ENCODE measurements at regions not wholly inside any gene's neighbourhood (a gene's known extent, or its start where the extent isn't known, plus 50 kb on each side); places are given as distances from the start of the nearest gene placed in this dataset.
"Not testable (repeated sequence)": the region's sequence is repeated elsewhere in the genome, so short reads cannot be mapped to it uniquely, and the experiment has no call there.

DNA sequence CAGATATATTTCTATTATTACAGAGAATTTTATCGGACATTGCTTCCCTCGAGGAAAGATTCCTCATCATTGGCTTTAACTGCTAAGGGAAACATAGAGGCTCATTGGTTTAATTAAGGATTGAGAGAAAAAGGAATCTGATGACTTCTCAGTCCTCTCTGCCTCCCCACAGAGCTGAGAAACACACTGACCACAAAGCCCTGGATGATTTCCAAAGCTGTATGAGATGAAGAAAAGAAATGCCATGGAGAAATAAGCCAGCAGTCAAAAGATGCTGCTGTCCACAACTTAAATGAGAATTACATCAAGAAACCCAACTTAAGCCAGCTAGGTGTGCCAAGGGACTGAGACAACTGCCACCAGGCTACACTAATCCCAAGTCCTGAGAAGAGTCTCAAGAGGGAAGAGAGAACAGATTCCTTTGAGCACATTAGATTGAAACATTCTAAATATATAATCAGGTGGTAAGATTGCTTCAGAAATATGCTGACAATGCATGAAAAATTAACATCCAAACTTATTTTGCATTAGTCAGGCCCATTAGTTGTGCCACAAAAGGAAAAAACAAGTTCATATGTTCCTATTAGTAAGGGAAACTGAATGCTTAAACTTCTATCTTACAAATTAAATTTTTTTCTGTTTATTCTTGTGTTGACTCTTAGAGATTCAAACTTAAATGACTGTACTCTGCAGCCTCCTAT lies 308.1 kb upstream of the CYRIA start:
- FAIRE-seq (no peak), DNase-seq (ENCODE audit: low read depth) (no peak)
- H3K27me3 ChIP-seq (ENCODE audit: control insufficient read depth, insufficient read depth, low read length) = no peaks in the 10 kb centered on the region
- TF ChIP-seq, protein P1, sequence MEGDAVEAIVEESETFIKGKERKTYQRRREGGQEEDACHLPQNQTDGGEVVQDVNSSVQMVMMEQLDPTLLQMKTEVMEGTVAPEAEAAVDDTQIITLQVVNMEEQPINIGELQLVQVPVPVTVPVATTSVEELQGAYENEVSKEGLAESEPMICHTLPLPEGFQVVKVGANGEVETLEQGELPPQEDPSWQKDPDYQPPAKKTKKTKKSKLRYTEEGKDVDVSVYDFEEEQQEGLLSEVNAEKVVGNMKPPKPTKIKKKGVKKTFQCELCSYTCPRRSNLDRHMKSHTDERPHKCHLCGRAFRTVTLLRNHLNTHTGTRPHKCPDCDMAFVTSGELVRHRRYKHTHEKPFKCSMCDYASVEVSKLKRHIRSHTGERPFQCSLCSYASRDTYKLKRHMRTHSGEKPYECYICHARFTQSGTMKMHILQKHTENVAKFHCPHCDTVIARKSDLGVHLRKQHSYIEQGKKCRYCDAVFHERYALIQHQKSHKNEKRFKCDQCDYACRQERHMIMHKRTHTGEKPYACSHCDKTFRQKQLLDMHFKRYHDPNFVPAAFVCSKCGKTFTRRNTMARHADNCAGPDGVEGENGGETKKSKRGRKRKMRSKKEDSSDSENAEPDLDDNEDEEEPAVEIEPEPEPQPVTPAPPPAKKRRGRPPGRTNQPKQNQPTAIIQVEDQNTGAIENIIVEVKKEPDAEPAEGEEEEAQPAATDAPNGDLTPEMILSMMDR (IDR thresholded peaks at IDR 0.05; ENCODE audit: insufficient read depth, low read length, severe bottlenecking) = no peak
- no peak overlapping the region for H3K4me3 ChIP-seq (ENCODE audit: low read depth, low read length)
- H3K36me3 ChIP-seq (ENCODE audit: control insufficient read depth, insufficient read depth, low read length) = no peaks in the 10 kb centered on the region

DNA sequence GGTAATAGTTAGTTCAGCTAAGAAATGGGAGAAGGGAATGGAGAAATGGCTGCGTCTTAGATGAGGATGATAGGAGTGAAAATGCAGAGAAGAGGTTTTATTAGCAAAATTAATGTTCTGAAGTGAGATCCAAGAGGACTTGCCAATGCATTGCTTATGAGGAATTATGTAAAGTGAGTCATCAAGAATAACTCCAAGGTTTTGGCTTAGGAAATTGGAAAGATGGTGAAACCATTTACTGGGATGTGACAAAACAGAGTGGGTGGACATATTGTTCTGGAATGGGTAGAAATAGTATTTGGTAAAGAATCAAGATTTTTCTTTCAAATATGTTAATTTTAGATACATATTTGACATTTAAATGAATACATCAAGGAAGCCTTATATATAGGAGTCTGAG lies 306.6 kb upstream of the CYRIA start:
- Histone ChIP-seq H3K36me3 (ENCODE audit: control insufficient read depth, insufficient read depth, low read length) (no peaks in the 10 kb centered on the region), H3K27me3 (ENCODE audit: control insufficient read depth, insufficient read depth, low read length) (no peaks in the 10 kb centered on the region), H3K4me3 (ENCODE audit: low read depth, low read length) (no peak overlapping the region)
- DNase-seq (ENCODE audit: low read depth) (peak; percentile 51), FAIRE-seq (no peak)
- TF ChIP-seq, protein P1 (IDR thresholded peaks at IDR 0.05; ENCODE audit: insufficient read depth, low read length, severe bottlenecking) = no peak

DNA sequence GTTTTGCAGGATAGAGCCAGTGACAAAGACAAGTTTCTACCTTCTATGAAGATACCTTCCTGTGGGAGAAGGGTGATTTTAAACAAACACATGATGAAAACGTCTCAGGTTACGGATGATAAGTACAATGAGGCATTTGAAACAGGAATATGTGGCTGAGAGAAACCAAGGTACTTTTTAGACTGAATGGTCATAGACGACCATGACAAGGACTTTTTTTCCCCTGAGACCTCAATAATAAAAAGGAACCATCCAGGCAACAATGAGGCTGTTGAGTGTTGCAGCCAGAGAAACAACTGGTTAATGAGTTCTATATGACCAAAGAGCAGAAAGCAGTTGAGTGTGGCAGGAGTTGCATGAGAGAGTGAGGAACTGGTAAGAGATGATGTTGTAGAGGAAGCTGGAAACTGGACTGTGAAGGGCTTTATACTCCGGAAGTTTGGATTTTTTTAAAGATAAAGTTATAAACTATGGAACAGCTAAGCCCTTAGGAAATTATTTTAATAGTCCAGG lies 306.1 kb upstream of the CYRIA start:
- DNase-seq (ENCODE audit: low read depth) = peak; percentile 10

DNA sequence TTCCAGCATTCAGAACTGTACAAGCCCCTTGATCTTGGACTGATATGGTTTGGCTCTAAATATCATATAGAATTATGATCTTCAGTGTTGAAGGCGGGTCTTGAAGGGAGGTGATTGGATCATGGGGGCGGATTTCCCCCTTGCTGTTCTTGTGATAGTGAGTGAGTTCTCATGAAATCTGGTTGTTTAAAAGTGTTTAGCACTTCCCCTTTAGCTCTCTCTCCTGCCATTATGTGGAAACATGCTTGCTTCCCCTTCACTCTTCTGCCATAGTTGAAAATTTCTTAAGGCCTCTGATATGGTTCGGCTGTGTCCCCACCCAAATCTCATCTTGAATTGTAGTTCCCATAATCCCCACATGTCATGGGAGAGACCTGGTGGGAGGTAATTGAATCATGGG lies 305.3 kb upstream of the CYRIA start:
- H3K27me3 ChIP-seq (ENCODE audit: control insufficient read depth, insufficient read depth, low read length); H3K4me3 ChIP-seq (ENCODE audit: low read depth, low read length); DNase-seq (ENCODE audit: low read depth); FAIRE-seq; H3K36me3 ChIP-seq (ENCODE audit: control insufficient read depth, insufficient read depth, low read length): not testable (repeated sequence)

More for the DNA sequence above, 306.1 kb upstream of the CYRIA start:
- Histone ChIP-seq H3K27me3 (ENCODE audit: control insufficient read depth, insufficient read depth, low read length) (no peaks in the 10 kb centered on the region), H3K4me3 (ENCODE audit: low read depth, low read length) (no peak overlapping the region), H3K36me3 (ENCODE audit: control insufficient read depth, insufficient read depth, low read length) (no peaks in the 10 kb centered on the region)
- TF ChIP-seq, protein P1 (IDR thresholded peaks at IDR 0.05; ENCODE audit: insufficient read depth, low read length, severe bottlenecking) = no peak
- no peak for FAIRE-seq

DNA sequence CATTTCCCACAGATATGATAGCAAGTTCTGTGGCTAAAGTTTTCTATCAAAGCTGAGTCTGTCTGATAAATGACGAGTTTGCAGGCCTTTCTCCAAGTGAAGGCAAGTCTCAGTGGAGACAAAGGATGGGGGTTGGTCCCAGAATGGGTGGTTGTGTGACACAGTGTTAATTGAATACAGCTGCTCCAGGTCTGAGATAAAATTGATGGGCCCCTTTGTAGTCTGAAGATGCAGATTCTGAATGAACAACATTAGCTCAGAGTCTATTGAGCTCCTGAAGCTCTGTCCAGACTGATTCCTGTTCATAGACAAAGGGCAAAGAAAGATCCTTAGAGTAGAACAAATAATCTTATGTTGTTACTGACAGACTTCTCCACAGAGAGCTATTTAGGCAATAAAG lies 296.9 kb upstream of the CYRIA start:
- FAIRE-seq (no peak), DNase-seq (ENCODE audit: low read depth) (no peak)
- Histone ChIP-seq H3K36me3 (ENCODE audit: control insufficient read depth, insufficient read depth, low read length) (no peaks in the 10 kb centered on the region), H3K4me3 (ENCODE audit: low read depth, low read length) (no peak overlapping the region), H3K27me3 (ENCODE audit: control insufficient read depth, insufficient read depth, low read length) (no peaks in the 10 kb centered on the region)
- TF ChIP-seq, protein P1 (IDR thresholded peaks at IDR 0.05; ENCODE audit: insufficient read depth, low read length, severe bottlenecking) = no peak

DNA sequence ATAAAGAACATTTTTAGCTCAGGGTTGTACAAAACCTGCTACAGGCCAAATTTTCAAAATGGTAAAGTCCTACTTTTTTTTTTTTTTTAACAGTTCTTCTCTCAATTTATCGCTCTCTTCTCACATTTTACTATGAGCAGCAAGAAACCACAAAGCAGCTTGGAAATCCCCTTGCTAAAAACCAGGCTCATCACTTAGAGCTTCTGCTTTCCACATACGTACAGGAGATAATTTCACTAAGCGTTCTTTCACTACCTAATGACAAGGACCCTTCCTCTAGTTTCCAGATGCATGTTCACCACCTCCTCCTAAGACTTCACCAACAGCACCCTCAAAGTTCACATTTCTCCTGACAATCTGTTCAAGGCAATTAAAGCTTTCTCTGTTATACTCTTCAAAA lies 294.9 kb upstream of the CYRIA start:
- DNase-seq (ENCODE audit: low read depth) (no peak), FAIRE-seq (no peak)
- H3K27me3 ChIP-seq (ENCODE audit: control insufficient read depth, insufficient read depth, low read length) = no peaks in the 10 kb centered on the region
- no peak overlapping the region for H3K4me3 ChIP-seq (ENCODE audit: low read depth, low read length)
- TF ChIP-seq, protein P1 (IDR thresholded peaks at IDR 0.05; ENCODE audit: insufficient read depth, low read length, severe bottlenecking) = no peak
- no peaks in the 10 kb centered on the region for H3K36me3 ChIP-seq (ENCODE audit: control insufficient read depth, insufficient read depth, low read length)

Measured in bronchial epithelial cell (primary cell).